ENCODE measurements at regions not wholly inside any gene's neighbourhood (a gene's known extent, or its start where the extent isn't known, plus 50 kb on each side); places are given as distances from the start of the nearest gene placed in this dataset.

DNA sequence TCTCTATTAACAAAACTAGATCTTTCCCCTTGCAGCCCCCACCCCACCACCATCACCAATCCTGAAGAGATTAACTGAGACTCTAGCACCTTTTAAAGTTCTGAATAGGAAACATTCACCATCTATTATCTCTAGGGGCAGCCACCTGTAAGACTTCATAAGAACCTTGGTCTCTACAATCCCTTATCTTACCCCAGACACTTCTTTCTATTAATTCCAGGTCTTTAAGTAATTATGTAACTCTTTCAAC, 180.2 kb upstream of the FBXL17 start:
- H3K9me3 ChIP-seq (ENCODE audit: control insufficient read depth, insufficient read depth, low read depth, low read length) = no peaks in the 10 kb centered on the region
- TF ChIP-seq IKZF3 (tag by site-specific recombination; IDR thresholded peaks at IDR 0.05) (no peak), ZNF335 (tag by site-specific recombination; conservative IDR thresholded peaks at IDR 0.05) (no peak), ZNF169 (tag by site-specific recombination; IDR thresholded peaks at IDR 0.05) (no peak), ZNF560 (tag by site-specific recombination; IDR thresholded peaks at IDR 0.05; ENCODE audit: borderline replicate concordance) (no peak), GLI2 (tag by site-specific recombination; IDR thresholded peaks at IDR 0.05; ENCODE audit: borderline replicate concordance, low read depth) (no peak), ZNF501 (tag by site-specific recombination; IDR thresholded peaks at IDR 0.05) (no peak), ZNF140 (tag by site-specific recombination; IDR thresholded peaks at IDR 0.05) (no peak), BCL11B (tag by site-specific recombination; IDR thresholded peaks at IDR 0.05; ENCODE audit: low read depth) (no peak), ZNF791 (tag by site-specific recombination; IDR thresholded peaks at IDR 0.05) (no peak), ZNF112 (tag by site-specific recombination; IDR thresholded peaks at IDR 0.05) (no peak), ZSCAN30 (tag by site-specific recombination; IDR thresholded peaks at IDR 0.05) (no peak), YY2 (tag by site-specific recombination; IDR thresholded peaks at IDR 0.05) (no peak), ZNF664 (tag by site-specific recombination; IDR thresholded peaks at IDR 0.05) (no peak), ZNF416 (tag by site-specific recombination; IDR thresholded peaks at IDR 0.05) (no peak), GFI1B (tag by site-specific recombination; IDR thresholded peaks at IDR 0.05) (no peak), ZNF211 (tag by site-specific recombination; IDR thresholded peaks at IDR 0.05; ENCODE audit: low read depth) (no peak), ZNF558 (tag by site-specific recombination; IDR thresholded peaks at IDR 0.05) (no peak)
- TF ChIP-seq, protein P1, sequence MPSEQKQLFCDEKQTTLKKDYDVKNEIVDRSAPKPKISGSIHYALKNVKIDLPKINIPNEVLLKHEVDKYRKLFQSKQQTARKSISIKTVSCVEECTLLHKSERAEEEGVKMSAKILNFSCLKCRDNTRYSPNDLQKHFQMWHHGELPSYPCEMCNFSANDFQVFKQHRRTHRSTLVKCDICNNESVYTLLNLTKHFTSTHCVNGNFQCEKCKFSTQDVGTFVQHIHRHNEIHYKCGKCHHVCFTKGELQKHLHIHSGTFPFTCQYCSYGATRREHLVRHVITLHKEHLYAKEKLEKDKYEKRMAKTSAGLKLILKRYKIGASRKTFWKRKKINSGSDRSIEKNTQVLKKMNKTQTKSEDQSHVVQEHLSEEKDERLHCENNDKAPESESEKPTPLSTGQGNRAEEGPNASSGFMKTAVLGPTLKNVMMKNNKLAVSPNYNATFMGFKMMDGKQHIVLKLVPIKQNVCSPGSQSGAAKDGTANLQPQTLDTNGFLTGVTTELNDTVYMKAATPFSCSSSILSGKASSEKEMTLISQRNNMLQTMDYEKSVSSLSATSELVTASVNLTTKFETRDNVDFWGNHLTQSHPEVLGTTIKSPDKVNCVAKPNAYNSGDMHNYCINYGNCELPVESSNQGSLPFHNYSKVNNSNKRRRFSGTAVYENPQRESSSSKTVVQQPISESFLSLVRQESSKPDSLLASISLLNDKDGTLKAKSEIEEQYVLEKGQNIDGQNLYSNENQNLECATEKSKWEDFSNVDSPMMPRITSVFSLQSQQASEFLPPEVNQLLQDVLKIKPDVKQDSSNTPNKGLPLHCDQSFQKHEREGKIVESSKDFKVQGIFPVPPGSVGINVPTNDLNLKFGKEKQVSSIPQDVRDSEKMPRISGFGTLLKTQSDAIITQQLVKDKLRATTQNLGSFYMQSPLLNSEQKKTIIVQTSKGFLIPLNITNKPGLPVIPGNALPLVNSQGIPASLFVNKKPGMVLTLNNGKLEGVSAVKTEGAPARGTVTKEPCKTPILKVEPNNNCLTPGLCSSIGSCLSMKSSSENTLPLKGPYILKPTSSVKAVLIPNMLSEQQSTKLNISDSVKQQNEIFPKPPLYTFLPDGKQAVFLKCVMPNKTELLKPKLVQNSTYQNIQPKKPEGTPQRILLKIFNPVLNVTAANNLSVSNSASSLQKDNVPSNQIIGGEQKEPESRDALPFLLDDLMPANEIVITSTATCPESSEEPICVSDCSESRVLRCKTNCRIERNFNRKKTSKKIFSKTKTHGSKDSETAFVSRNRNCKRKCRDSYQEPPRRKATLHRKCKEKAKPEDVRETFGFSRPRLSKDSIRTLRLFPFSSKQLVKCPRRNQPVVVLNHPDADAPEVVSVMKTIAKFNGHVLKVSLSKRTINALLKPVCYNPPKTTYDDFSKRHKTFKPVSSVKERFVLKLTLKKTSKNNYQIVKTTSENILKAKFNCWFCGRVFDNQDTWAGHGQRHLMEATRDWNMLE (tag by site-specific recombination; conservative IDR thresholded peaks at IDR 0.05; ENCODE audit: low read depth) = no peak
- TF ChIP-seq, protein P2, sequence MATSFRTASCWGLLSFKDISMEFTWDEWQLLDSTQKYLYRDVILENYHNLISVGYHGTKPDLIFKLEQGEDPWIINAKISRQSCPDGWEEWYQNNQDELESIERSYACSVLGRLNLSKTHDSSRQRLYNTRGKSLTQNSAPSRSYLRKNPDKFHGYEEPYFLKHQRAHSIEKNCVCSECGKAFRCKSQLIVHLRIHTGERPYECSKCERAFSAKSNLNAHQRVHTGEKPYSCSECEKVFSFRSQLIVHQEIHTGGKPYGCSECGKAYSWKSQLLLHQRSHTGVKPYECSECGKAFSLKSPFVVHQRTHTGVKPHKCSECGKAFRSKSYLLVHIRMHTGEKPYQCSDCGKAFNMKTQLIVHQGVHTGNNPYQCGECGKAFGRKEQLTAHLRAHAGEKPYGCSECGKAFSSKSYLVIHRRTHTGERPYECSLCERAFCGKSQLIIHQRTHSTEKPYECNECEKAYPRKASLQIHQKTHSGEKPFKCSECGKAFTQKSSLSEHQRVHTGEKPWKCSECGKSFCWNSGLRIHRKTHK (tag by site-specific recombination; IDR thresholded peaks at IDR 0.05) = no peak
- TF ChIP-seq, protein P3, sequence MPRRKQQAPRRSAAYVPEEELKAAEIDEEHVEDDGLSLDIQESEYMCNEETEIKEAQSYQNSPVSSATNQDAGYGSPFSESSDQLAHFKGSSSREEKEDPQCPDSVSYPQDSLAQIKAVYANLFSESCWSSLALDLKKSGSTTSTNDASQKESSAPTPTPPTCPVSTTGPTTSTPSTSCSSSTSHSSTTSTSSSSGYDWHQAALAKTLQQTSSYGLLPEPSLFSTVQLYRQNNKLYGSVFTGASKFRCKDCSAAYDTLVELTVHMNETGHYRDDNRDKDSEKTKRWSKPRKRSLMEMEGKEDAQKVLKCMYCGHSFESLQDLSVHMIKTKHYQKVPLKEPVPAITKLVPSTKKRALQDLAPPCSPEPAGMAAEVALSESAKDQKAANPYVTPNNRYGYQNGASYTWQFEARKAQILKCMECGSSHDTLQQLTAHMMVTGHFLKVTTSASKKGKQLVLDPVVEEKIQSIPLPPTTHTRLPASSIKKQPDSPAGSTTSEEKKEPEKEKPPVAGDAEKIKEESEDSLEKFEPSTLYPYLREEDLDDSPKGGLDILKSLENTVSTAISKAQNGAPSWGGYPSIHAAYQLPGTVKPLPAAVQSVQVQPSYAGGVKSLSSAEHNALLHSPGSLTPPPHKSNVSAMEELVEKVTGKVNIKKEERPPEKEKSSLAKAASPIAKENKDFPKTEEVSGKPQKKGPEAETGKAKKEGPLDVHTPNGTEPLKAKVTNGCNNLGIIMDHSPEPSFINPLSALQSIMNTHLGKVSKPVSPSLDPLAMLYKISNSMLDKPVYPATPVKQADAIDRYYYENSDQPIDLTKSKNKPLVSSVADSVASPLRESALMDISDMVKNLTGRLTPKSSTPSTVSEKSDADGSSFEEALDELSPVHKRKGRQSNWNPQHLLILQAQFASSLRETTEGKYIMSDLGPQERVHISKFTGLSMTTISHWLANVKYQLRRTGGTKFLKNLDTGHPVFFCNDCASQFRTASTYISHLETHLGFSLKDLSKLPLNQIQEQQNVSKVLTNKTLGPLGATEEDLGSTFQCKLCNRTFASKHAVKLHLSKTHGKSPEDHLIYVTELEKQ (tag by site-specific recombination; IDR thresholded peaks at IDR 0.05; ENCODE audit: borderline replicate concordance) = no peak
- CTCF ChIA-PET = no interaction called here
- H3K27ac ChIP-seq (ENCODE audit: extremely low read depth, low read depth, low read length) = no peak overlapping the region
- H3K36me3 ChIP-seq (ENCODE audit: control insufficient read depth in 2 of 2, insufficient read depth in 1 of 2, low read length in 2 of 2) = no peaks in the 10 kb centered on the region
- POLR2A ChIA-PET = no interaction called here
- H3K4me1 ChIP-seq (ENCODE audit: control insufficient read depth, insufficient read depth, low read length) = peaks cover 3% of the 10 kb centered on the region; the same call in 1 of the 2 replicates
- no peak overlapping the region for H3K4me3 ChIP-seq (ENCODE audit: low read depth, low read length)
